ENCODE measurements at regions not wholly inside any gene's neighbourhood (a gene's known extent, or its start where the extent isn't known, plus 50 kb on each side); places are given as distances from the start of the nearest gene placed in this dataset.
"Not testable (repeated sequence)": the region's sequence is repeated elsewhere in the genome, so short reads cannot be mapped to it uniquely, and the experiment has no call there.

DNA sequence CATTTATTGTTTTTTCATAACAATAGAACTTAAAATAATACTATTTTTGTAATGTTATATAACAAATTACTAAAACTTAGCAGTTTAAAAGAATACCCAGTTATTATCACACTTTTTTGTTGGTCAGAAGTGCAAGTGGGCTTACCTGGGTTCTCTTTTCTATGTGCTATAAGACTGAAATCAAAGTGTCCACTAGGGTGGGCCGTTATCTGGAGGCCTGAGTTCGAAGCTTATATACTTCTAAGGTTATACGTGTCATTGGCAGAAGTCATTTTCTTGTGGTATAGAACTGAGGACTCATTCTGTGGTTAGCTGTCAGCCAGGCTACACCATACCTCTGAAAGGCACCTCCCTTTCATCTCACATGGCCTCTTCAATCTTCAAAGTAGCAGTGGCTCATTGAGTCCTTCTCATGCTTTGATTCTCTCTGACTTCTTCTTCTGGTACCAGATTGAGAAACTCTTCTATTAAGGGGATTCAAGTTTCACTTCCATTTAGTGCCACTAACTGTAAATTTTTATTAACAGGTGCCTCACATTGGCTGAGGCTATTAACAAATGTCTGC, 414.3 kb downstream of the AMY1C start:
- DNase-seq (ENCODE audit: low read depth, low spot score), result no peak

DNA sequence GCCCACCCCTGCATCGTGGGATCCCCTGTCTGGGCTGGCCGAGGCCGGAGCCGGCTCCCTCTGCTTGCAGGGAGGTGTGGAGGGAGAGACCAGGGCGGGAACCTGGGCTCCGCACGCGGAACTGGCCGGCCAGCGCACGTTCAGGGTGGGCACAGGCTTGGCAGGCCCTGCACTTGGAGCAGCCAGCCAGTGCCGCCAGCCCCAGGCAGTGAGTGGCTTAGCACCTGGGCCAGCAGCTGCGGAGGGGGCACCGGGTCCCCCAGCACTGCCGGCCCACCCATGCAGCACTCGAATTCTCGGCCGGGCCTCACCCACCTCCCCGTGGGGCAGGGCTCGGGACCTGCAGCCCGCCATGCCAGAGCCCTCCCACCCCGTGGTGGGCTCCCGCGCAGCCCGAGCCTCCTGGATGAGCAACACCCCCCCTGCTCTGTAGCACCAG, 422.6 kb downstream of the AMY1C start:
- DNase-seq (ENCODE audit: low read depth, low spot score), result no peak

DNA sequence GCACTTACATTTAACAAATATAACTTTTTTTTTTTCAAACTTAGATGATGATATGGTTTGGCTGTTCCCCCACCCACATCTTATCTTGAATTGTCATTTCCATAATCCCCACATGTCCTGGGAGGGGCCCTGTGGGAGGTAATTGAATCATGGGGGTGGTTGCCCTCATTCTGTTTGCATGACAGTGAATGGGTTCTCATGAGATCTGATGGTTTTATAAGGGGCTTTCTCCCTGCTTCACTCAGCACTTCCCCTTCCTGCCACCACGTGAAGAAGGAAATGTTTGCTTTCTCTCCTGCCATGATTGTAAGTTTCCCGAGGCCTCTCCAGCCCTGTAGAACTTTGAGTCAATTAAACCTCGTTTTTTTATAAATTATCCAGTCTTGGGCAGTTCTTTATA, 432.6 kb downstream of the AMY1C start:
- DNase-seq (ENCODE audit: low read depth, low spot score), result no peak

DNA sequence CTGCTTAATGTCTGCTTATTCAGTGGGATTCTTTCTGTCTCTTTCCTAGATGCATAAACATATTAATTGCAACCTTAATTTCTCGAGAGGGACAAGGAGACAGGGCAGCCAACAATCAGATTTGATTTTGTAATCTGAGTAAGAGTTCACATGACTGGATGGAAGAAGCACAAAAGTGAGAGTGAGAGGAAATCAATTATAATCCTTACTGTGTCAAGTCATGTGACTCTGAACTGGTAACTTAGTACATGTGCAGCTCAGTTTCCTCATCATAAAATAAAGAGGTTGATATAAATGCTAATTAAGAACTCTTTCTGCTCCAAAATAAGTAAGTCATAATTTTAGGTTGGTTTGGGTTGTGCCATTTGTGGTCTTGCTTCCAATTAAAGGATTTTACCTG, 439.5 kb downstream of the AMY1C start:
- DNase-seq (ENCODE audit: low read depth, low spot score), result no peak

DNA sequence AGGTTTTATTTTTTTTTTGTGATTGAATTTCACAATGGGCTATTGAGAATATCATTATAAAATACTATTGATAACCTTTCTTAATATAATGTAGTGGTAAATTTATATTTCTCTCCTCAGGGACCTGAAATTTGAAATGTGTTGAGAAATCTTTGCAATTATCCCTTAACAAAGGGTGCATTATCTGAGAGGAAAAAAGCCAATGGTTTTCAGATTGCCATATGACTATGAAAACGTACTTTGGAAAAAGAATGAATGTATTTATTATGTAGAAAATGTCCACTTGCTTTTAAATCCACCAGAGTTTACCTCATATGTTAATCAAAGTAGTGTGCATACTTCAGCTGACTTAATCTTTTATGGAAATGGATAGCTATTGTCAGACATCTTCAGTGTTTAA, 441.1 kb downstream of the AMY1C start:
- no peak for DNase-seq (ENCODE audit: low read depth, low spot score)

DNA sequence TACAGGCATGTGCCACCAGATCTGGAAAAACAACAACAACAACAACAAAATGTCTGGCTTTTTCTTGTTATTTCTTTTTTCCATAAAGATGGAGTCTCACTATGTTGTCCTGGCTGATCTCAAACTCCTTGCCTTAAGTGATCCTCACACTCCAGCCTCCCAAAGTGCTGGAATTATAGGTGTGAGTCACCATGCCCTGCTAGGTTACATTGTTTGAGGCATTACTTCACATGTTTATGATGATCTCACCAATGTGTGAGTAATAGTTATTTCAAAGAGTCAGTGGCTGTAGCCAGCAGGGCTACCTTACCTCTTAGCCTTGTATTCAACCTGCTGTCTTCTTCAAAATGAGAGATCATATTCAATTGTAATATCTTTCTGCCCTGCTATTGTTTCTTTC, 445.7 kb downstream of the AMY1C start:
- DNase-seq (ENCODE audit: low read depth, low spot score), result no peak

DNA sequence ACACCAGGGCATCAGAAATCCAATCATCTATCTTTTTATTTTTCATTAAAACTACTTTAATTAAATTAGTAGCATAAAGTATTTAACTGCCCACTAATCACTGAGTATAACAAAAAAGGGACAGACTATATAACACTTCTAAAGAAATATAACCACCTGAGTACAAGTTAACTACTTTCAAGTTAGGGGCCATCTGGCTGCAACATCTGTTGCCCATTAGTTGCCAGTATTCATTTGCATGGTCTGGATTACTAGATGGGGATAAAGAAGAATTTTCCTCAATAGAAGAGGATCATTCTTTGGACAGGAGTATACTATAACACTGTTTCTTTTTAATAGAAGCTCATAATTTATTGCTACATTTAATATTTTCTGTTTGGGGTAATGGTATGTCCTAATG, 446.4 kb downstream of the AMY1C start:
- DNase-seq (ENCODE audit: low read depth, low spot score), result no peak

DNA sequence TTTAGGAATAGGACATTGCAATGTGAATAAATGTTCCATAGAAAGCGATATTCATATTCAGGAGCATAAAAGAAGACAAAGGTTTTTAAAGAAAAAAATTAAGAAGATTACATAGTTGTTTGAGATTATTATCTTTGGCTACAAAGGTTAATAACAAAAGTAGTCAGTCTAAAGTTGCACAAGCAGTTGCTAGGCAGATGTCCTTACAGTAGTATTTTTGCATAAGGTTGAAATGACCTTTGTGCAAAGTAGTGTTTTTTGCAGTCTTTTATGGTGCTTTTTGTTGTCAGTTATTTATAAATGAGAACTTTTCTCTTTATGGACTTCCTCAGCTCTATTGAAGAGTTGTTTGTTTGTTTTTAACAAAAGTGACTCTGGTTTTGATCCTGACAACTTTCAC, 447.8 kb downstream of the AMY1C start:
- DNase-seq (ENCODE audit: low read depth, low spot score), result no peak

DNA sequence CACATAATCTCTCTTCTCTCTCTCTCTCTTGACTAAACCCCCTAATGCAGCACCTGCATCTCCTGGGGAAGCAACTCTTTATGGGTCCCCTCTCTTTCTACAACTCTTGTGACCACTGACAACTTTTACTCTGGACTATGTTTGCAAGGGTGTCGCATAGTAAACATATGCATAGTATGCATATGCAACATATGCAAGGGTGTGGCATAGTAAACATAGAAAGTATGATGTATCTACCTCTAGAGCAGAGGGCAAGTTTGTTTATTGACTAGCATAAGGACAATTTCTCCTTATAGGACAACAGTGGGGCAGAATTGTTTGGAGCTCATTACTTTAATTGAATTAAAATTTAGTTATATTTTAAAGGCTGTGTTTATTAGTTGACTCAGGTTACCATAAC, 462.5 kb downstream of the AMY1C start:
- DNase-seq (ENCODE audit: low read depth, low spot score), result no peak

DNA sequence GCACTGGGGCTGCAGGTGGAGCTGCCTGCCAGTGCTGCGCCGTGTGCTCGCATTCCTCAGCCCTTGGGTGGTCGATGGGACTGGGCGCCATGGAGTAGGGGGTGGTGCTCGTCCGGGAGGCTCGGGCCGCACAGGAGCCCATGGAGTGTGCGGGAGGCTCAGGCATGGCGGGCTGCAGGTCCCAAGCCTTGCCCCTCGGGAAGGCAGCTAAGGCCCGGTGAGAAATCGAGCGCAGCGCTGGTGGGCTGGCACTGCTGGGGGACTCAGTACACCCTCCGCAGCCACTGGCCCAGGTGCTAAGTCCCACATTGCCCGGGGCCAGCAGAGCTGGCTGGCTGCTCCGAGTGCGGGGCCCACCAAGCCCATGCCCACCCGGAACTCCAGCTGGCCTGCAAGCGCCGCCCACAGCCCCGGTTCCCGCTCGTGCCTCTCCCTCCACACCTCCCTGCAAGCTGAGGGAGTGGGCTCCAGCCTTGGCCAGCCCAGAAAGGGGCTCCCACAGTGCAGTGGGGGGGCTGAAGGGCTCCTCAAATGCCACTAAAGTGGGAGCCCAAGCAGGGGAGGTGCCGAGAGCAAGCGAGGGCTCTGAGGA, 467.8 kb downstream of the AMY1C start:
- DNase-seq (ENCODE audit: low read depth, low spot score), result not testable (repeated sequence)

DNA sequence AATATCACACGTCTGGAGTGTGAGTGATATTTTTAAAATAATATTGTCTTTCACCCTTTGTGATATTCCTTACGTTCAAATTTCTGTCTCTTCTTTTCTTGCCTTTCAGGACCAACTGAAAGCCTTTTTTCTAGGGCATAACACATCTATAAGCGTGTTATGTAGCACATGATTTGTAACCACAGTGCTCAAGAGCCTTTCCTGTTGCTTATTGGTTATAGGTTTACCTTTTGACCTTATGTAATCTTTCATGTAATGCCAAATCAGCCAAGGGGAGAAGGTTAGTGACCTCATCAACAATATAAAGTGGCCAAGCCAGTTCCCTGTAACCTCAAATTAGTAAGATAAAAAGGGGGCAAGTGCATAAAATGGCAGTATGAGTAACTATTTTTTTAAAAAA, 480.2 kb downstream of the AMY1C start:
- no peak for DNase-seq (ENCODE audit: low read depth, low spot score)

DNA sequence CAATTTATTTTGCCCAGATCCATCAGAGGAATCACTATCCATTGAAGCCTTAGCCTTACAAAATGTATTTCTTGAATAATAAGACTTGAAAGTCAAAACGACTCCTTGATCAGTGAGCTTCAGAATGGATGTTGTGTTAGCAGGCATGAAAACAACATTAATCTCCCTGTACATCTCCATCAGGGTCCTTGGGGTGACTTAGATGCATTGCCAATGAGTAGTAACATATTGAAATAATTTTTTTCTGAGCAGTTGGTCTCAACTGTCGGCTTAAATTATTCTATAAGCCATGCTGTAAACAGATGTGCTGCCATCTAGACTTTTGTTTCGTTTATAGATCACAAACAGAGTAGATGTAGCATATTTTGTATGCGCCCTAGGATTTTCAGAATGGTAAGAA, 482.0 kb downstream of the AMY1C start:
- DNase-seq (ENCODE audit: low read depth, low spot score), result no peak

DNA sequence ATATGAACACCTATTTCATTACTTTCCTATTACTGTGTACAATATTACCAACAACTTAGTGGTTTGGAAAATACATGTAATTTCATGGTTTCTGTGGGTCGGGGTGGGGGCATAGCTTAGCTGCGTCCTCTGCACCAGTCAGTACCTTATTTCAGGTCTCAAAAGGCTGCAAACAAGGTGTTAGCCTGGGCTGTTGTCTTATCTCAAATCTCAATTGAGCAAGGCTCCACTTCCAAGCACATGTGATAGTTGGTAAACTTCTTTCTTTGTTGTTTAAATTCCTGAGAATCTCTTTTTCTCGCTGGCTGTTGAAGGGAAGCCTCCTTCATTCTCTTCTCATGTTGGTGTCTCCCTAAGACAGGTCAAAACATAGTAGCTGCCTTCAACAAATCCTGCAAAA, 485.4 kb downstream of the AMY1C start:
- no peak for DNase-seq (ENCODE audit: low read depth, low spot score)

DNA sequence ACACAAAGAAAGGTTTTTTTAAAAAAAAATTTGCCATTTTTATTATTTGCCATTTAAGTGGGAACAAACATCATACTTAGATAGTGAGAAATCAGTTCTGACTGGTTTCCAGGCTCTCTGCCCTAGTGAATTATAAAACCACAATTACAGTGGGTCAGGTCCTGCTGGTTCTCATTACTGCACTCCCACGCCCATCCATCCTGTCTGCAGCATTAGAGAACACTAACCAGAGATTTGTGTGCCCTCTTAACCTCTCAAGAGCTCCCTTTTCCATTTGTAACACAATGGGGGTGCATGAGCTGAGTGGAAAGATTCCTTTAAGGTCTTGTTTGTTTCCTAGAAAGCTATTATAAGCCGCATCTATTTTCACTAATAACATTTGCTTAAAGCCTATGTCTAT, 489.3 kb downstream of the AMY1C start:
- no peak for DNase-seq (ENCODE audit: low read depth, low spot score)

DNA sequence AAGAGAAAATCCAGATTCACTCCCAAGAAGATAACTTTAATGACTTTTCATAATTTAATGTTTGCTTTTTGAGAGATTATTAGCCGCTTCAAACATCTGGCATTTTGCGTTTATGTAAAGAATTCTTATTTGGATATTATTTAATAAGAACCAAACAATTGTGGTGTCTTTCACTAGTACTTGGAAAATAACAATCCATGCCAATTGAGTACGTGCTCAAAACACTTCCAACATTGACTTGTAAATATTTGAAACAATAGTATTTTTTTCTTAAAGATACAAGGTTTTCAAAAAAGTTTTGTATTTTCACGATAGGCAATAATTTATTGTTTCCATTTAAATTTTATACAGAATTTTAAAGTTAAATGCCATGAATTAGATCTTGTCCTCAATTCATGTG, 498.7 kb downstream of the AMY1C start:
- no peak for DNase-seq (ENCODE audit: low read depth, low spot score)

DNA sequence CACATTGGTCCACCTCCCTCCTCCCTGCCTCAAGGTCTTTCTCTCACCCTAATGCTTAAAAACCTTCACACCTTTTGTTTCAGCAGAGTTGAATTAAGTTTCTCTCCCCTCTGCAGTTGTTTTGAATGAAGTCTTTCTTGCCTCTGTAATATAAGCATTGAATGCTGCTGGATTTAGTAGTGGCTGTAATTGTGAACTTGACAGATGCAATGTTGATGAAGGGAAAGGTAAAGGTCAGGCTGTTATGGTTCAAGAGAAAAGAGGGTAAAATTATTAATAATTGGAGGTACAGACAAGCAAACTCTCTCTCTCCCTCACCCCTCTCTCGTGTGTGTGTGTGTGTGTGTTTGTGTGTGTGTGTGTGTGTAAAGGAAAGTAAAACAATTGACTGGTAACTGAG, 509.8 kb downstream of the AMY1C start:
- DNase-seq (ENCODE audit: low read depth, low spot score), result no peak

DNA sequence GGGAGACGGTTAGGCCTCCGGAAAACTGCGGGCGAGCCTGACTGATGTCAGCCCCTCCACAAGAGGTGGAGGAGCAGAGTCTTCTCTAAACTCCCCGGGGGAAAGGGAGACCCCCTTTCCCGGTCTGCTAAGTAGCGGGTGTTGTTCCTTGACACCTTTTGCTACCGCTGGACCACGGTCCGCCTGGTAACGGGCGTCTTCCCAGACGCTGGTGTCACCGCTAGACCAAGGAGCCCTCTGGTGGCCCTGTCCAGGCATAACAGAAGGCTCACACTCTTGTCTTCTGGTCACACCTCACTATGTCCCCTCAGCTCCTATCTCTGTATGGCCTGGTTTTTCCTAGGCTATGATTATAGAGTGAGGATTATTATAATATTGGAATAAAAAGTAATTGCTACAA, 513.4 kb downstream of the AMY1C start:
- DNase-seq (ENCODE audit: low read depth, low spot score), result not testable (repeated sequence)

DNA sequence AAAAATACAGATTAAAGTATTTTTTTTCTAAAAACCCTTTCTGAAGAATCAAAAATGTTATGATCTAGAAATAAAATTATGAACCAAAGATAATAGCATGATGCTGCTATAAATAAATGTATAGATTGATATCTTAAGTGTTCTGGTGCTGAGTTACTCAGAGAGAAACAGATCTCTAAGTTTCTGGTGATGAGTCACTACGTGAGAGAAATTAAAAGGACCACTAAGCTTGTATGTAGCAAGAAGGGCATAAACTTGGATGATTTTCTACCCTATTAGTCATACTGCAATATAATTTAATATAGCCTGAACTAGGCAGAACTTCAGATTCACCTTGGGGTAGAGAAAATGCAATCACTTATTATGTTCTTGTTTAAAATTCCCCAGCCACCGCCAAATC, 514.8 kb downstream of the AMY1C start:
- no peak for DNase-seq (ENCODE audit: low read depth, low spot score)

DNA sequence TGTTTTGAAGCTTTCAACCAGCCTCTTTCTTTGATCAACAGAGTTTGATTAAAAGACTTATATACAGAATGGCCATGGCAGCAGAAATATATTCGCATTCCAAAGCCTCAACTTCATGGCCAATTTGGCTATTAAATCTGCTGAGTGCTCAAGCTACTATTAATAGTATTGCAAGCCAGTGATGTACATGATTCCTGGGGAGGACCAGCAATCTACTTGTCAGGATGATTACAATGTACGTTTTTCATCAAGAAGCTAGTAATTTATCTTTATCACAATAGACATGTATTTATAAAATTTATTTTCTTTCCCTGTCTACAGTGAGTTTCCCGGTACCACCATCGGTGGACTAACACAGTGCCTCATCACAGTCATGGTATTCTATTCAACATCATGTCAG, 515.5 kb downstream of the AMY1C start:
- DNase-seq (ENCODE audit: low read depth, low spot score), result no peak

DNA sequence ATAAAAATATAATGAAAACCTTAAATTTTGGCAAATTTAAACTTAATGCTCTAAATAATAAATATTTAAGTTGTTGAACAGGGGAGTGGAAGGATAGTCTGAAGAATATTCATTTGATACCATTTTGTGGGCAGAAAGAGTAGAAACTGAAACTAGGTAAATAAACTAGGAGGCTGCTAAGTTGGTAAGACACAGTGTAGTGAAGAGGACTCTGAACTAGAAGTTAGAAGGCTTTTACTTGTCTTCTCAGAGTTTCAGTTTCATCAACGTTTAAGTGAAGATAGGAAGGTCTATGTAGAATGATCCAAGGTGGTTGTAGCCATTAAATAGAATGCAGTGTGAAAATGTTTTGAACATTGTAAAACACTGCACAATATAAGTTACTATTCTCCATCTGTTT, 516.9 kb downstream of the AMY1C start:
- no peak for DNase-seq (ENCODE audit: low read depth, low spot score)

DNA sequence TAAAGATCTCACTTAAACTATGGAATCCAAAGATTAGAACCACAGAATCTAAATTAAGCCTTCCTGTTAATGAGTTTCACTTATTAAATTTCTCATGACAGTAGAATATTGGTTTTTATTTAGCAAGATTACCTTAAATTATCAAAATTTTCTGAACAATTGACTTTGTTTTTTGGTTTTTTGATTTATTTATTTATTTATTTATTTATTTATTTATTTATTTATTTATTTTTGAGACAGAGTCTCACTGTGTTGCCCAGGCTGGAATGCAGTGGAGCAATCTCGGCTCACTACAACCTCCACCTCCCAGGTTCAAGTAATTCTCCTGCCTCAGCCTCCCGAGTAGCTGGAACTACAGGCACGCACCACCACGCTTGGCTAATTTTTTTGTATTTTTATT, 538.6 kb downstream of the AMY1C start:
- DNase-seq (ENCODE audit: low read depth, low spot score), result not testable (repeated sequence)

DNA sequence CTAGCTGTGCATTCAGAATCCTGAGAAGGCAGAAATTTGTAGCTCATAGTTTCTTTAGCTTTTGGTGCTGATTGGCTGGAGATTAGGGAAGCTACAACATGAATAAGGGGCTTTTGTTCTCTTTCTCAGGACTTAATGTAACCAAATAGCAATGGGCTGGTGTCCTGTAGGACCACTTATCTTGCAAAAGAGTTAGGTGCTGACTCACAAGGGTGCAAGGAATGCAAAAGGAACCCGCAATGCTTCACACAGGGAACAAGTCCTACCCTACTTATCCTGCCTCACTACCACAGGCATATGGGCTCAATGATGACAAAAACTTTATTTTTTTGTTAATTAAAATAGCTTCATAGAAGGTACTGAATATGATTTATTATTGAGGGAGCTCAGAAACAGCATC, 541.5 kb downstream of the AMY1C start:
- DNase-seq (ENCODE audit: low read depth, low spot score), result peak; percentile 23

DNA sequence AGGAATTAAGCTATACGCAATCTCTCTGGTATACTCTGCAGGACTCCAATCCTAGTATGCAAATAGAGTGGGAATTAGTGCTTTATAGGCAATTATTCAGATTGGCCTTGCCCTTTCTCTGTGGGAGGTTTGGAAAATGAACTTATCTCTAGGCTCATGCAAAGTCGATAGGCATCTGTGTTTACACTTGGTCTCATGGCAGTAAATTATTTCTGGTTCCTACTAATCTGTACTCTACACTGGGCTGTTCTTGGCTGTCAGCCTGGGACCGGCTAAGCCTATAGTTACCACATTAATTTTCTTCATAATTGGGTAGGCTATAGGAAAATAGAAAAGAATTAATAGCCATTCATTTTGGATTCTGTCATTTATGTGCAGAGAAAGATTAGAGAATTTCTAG, 544.6 kb downstream of the AMY1C start:
- DNase-seq (ENCODE audit: low read depth, low spot score), result no peak

DNA sequence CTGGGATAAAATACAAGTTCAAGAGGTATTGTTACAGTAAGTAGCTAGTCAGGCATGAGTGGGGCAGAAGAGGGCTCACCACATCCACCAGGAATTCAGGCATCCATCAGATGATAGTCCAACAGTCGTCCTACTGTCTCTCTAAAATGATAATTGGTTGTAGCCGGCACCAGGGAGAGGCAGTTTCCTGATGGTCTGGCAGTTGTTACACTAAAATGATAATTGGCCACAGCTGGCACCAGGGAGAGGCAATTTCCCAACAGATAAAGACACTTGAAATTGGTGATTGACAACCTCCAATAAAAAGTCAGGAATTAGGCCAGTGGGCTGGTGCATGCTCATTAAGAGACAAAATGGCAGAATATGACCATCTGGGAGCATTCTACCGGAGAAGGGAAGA, 545.8 kb downstream of the AMY1C start:
- no peak for DNase-seq (ENCODE audit: low read depth, low spot score)

All from iPS DF 19.7 (cell line).